Activated CD4-positive, alpha-beta T cell treated with anti-CD3 and anti-CD28 coated beads, Interleukin-2, Interleukin-4, amounts not matched to agents 100 ng/mL and 50 ng/mL, durations not matched to agents 16 hours and 8 hours (primary cell): ENCODE measurements at regions not wholly inside any gene's neighbourhood (a gene's known extent, or its start where the extent isn't known, plus 50 kb on each side); places are given as distances from the start of the nearest gene placed in this dataset.
"Not testable (repeated sequence)": the region's sequence is repeated elsewhere in the genome, so short reads cannot be mapped to it uniquely, and the experiment has no call there.

Source experiments
- DNase-seq: peaks from one replicate; pipeline ENCODE4 v3.0.0-alpha.2; 2020; ENCODE audit warnings: low spot score

GRCh38 chr16:88320947-88321634 is 61.7 kb upstream of the ZNF469 start:
- no peak for DNase-seq

- DNase-seq = no peak
Measured at GRCh38 chr16:88321635-88322499, 60.9 kb upstream of the ZNF469 start.

GRCh38 chr16:88322500-88322970 is 60.2 kb upstream of the ZNF469 start:
- no peak for DNase-seq

- no peak for DNase-seq
Measured at GRCh38 chr16:88323041-88323440, 59.7 kb upstream of the ZNF469 start.

- DNase-seq = no peak
Measured at GRCh38 chr16:88323546-88324330, 59.0 kb upstream of the ZNF469 start.

GRCh38 chr16:88325087-88325750 is 57.5 kb upstream of the ZNF469 start:
- no peak for DNase-seq

- no peak for DNase-seq
Measured at GRCh38 chr16:88325976-88326375, 56.8 kb upstream of the ZNF469 start.

- no peak for DNase-seq
Measured at GRCh38 chr16:88326611-88327485, 55.9 kb upstream of the ZNF469 start.

- no peak for DNase-seq
Measured at GRCh38 chr16:88327561-88328312, 55.0 kb upstream of the ZNF469 start.

- DNase-seq = no peak
Measured at GRCh38 chr16:88328313-88328980, 54.3 kb upstream of the ZNF469 start.

GRCh38 chr16:88329726-88330700 is 52.7 kb upstream of the ZNF469 start:
- no peak for DNase-seq

- no peak for DNase-seq
Measured at GRCh38 chr16:88330971-88331890, 51.5 kb upstream of the ZNF469 start.

GRCh38 chr16:88331989-88332920 is 50.5 kb upstream of the ZNF469 start:
- DNase-seq = no peak

GRCh38 chr16:88332921-88333825 is 49.6 kb upstream of the ZNF469 start:
- not testable (repeated sequence) for DNase-seq
